K562 (cell line): ENCODE measurements at regions not wholly inside any gene's neighbourhood (a gene's known extent, or its start where the extent isn't known, plus 50 kb on each side); places are given as distances from the start of the nearest gene placed in this dataset.
"Not testable (repeated sequence)": the region's sequence is repeated elsewhere in the genome, so short reads cannot be mapped to it uniquely, and the experiment has no call there.

Experiments used
- ATAC-seq: fragments of 200-7000 bp; cut with Tn5 transposase; 3 replicates; pipeline ENCODE4 v1.9.1; 2020; ENCODE audit warnings: moderate library complexity
- BruUV-seq: library from RNA; stranded (reverse); fragments of 400-500 nt; replicated peaks from 2 replicates; lab custom pipeline; 2021; lab: Mats Ljungman, UMichigan
- CTCF ChIA-PET: fragments of 300-600 bp; formaldehyde crosslinking; extraction: SDS; loops from one replicate; lab custom pipeline; 2021; ENCODE audit warnings: low intra/inter-chr PET ratio; lab: Yijun Ruan, JAX
- POLR2A ChIA-PET: fragments of 300-600, 350-650 bp; sonication (Branson Sonifier 250); formaldehyde crosslinking; extraction: SDS; loops from one replicate; lab custom pipeline; 2021; ENCODE audit warnings: antibody characterized with exemption, inconsistent platforms; lab: Yijun Ruan, JAX
- DNase-seq, 4 experiments: peaks; one replicate each; pipeline versions ENCODE4 v3.0.0 to v3.0.0-alpha.2; 2011 to 2018; ENCODE audit warnings: low spot score in 3 of 4, mixed read lengths in 3 of 4; ENCODE audit errors: extremely low read depth in 1 of 4
- FAIRE-seq: peaks from 2 replicates; lab custom pipeline; 2011; peaks lifted over from hg19 to GRCh38; lab: Jason Lieb, UNC
- H2AFZ ChIP-seq: 2 replicates; pipeline ENCODE4 v1.6.0; 2011; ENCODE audit warnings: low read depth, low read length, control low read depth, inconsistent platforms
- H3K27ac ChIP-seq: fragments of 200-600 bp; 3 replicates; pipeline ENCODE4 v1.8.0; 2011; ENCODE audit warnings: low read depth, mild to moderate bottlenecking, control low read depth, inconsistent platforms, low read length, moderate library complexity, mixed read lengths; ENCODE audit errors: extremely low read depth
- H3K27me3 ChIP-seq, 2 experiments: fragments of 300-600 bp in 1 of 2; 2 replicates in 1 of 2; 3 replicates in 1 of 2; pipeline versions ENCODE4 v1.6.0 to v1.8.0; 2011; ENCODE audit warnings: inconsistent platforms in 2 of 2, low read length in 2 of 2, mild to moderate bottlenecking in 1 of 2, mixed read lengths in 1 of 2, moderate library complexity in 1 of 2; ENCODE audit not compliant: control insufficient read depth in 2 of 2, insufficient read depth in 2 of 2
- H3K36me3 ChIP-seq: fragments of 300-600 bp; 3 replicates; pipeline ENCODE4 v1.8.0; 2011; ENCODE audit warnings: mild to moderate bottlenecking, low read length, inconsistent platforms; ENCODE audit not compliant: control insufficient read depth, insufficient read depth
- H3K4me1 ChIP-seq, 2 experiments: fragments of 200-600 bp in 1 of 2; replicated peaks in 1 of 2; 2 replicates in 1 of 2; 3 replicates in 1 of 2; pipeline versions ENCODE4 v1.5.1 to v1.8.0; 2011; ENCODE audit warnings: inconsistent platforms in 2 of 2, low read length in 2 of 2, mild to moderate bottlenecking in 1 of 2, mixed read lengths in 1 of 2, moderate library complexity in 1 of 2; ENCODE audit not compliant: control insufficient read depth in 2 of 2, insufficient read depth in 2 of 2
- H3K4me2 ChIP-seq: 2 replicates; pipeline ENCODE4 v1.6.1; 2011; ENCODE audit warnings: low read length, control low read depth, inconsistent platforms, mixed read lengths; ENCODE audit not compliant: insufficient read depth
- H3K4me3 ChIP-seq: fragments of 200-600 bp; sonication (generic), shearing (Covaris generic); 2 replicates; pipeline ENCODE4 v1.5.1; 2016; ENCODE audit warnings: control low read depth, inconsistent platforms
- H3K79me2 ChIP-seq: fragments of 200-600 bp; 3 replicates; pipeline ENCODE4 v1.8.0; 2011; ENCODE audit warnings: low read length, inconsistent platforms; ENCODE audit not compliant: control insufficient read depth, insufficient read depth
- H3K9ac ChIP-seq, 2 experiments: 2 replicates each; pipeline versions ENCODE4 v1.6.0 to v1.6.1; 2011; ENCODE audit warnings: low read depth in 2 of 2, low read length in 2 of 2, control low read depth in 1 of 2, inconsistent platforms in 1 of 2, mild to moderate bottlenecking in 1 of 2, mixed read lengths in 1 of 2; ENCODE audit not compliant: insufficient read depth in 1 of 2
- H3K9me1 ChIP-seq: one replicate; pipeline ENCODE4 v1.6.0; 2011; ENCODE audit warnings: inconsistent platforms, mild to moderate bottlenecking, low read length, moderate library complexity; ENCODE audit not compliant: control insufficient read depth, insufficient read depth
- H3K9me3 ChIP-seq: replicated peaks from 2 replicates; pipeline ENCODE4 v1.5.1; 2011; ENCODE audit warnings: low read depth, low read length, inconsistent platforms; ENCODE audit not compliant: control insufficient read depth, insufficient read depth
- H4K20me1 ChIP-seq: replicated peaks from 2 replicates; pipeline ENCODE4 v1.6.1; 2011; ENCODE audit warnings: low read length, inconsistent platforms, mixed read lengths; ENCODE audit not compliant: control insufficient read depth, insufficient read depth
- ZEB2 ChIP-seq: fragments of 450-650 bp; IDR thresholded peaks from 2 replicates; pipeline ENCODE4 v1.6.1; 2016
- WGBS: fragments of 100-300 bp; shearing (Covaris generic); methylation state at CpG from one replicate; pipeline ENCODE4 v1.1.6; 2016; ENCODE audit warnings: low coverage, mixed read lengths; ENCODE audit not compliant: insufficient coverage; ENCODE audit errors: missing lambda C conversion rate; 5-methylcytosine and 5-hydroxymethylcytosine counted together
- in situ Hi-C: fragments of 300-500 bp; cut with MboI; formaldehyde crosslinking; loops from 4 replicates; pipeline ENCODE4 v1.15.0; 2018; ENCODE audit warnings: inconsistent platforms, mixed read lengths
- intact Hi-C: fragments of 100-400 bp; cut with micrococcal nuclease; formaldehyde crosslinking; loops from 2 replicates; pipeline ENCODE4 v1.14.2; 2022
- TF ChIP-seq, protein P1 (sequence below), 2 experiments: fragments of 450-650 bp; IDR thresholded peaks; 2 replicates each; pipeline ENCODE4 v1.6.1; 2016

- Histone ChIP-seq H3K9ac (no peak overlapping the region), H3K4me1 (no peaks in the 10 kb centered on the region), H3K79me2 (no peaks in the 10 kb centered on the region), H3K36me3 (no peaks in the 10 kb centered on the region), H3K4me3 (no peak overlapping the region), H3K9me1 (no peaks in the 10 kb centered on the region), H3K4me2 (no peak overlapping the region), H2AFZ (no peak overlapping the region), H3K27me3 (no peaks in the 10 kb centered on the region), H3K27ac (no peak overlapping the region), H4K20me1 (no peaks in the 10 kb centered on the region), H3K9me3 (no peaks in the 10 kb centered on the region)
- CTCF ChIA-PET = no interaction called here
- DNase-seq = no peak
- WGBS = 0% methylated on average over 1 of the region's 1 CpG
- FAIRE-seq = no peak
- in situ Hi-C loops (no loop called here), intact Hi-C loops (no loop called here)
- BruUV-seq = no TSS peak
- POLR2A ChIA-PET = no interaction called here
- no peak for ATAC-seq
- no peak for TF ChIP-seq ZEB2
- TF ChIP-seq, protein P1, sequence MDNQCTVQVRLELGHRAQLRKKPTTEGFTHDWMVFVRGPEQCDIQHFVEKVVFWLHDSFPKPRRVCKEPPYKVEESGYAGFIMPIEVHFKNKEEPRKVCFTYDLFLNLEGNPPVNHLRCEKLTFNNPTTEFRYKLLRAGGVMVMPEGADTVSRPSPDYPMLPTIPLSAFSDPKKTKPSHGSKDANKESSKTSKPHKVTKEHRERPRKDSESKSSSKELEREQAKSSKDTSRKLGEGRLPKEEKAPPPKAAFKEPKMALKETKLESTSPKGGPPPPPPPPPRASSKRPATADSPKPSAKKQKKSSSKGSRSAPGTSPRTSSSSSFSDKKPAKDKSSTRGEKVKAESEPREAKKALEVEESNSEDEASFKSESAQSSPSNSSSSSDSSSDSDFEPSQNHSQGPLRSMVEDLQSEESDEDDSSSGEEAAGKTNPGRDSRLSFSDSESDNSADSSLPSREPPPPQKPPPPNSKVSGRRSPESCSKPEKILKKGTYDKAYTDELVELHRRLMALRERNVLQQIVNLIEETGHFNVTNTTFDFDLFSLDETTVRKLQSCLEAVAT (IDR thresholded peaks at IDR 0.05) = no peak
Observed at GRCh38 chr6:76852776-76853175, 610.5 kb downstream of the HTR1B start.

GRCh38 chr6:76849274-76849970 lies 613.9 kb downstream of the HTR1B start:
- FAIRE-seq, CTCF ChIA-PET: not testable (repeated sequence)

More at GRCh38 chr6:76849274-76849970, 613.9 kb downstream of the HTR1B start:
- H3K4me2 ChIP-seq, DNase-seq, H4K20me1 ChIP-seq, H3K27ac ChIP-seq, H2AFZ ChIP-seq, H3K79me2 ChIP-seq, H3K4me1 ChIP-seq, ATAC-seq, intact Hi-C loops, H3K27me3 ChIP-seq, BruUV-seq, H3K9me3 ChIP-seq, H3K36me3 ChIP-seq, H3K9me1 ChIP-seq, in situ Hi-C loops, H3K4me3 ChIP-seq, H3K9ac ChIP-seq: not testable (repeated sequence)
- WGBS = 0% methylated on average over 8 of the region's 9 CpGs
- POLR2A ChIA-PET = interaction anchor here (0.7 kb wide), 1 partner anchor 43 kb away, joined by 3 read pairs; no protein-coding TSS in a partner anchor
